Heart left ventricle (tissue), 16 donors: ENCODE measurements at regions not wholly inside any gene's neighbourhood (a gene's known extent, or its start where the extent isn't known, plus 50 kb on each side); places are given as distances from the start of the nearest gene placed in this dataset.
"Not testable (repeated sequence)": the region's sequence is repeated elsewhere in the genome, so short reads cannot be mapped to it uniquely, and the experiment has no call there.

Experiments used
- ATAC-seq, 4 donors: fragments of 200-7000 bp; cut with Tn5 transposase; one replicate each; pipeline ENCODE4 v1.9.1; 2020 to 2022; ENCODE audit warnings: moderate library complexity in 4 of 4, mild to moderate bottlenecking in 3 of 4, moderate number of reproducible peaks in 1 of 4
- DNase-seq, 5 donors: peaks; one replicate each; pipeline ENCODE4 v3.0.0-alpha.2; 2020
- H3K27ac ChIP-seq, 12 donors: fragments of 200-600 bp; sonication (generic) in 4 of 12; one replicate each; pipeline versions ENCODE4 v1.5.0 to v1.8.0; 2016 to 2022; ENCODE audit warnings: mild to moderate bottlenecking in 2 of 12
- H3K27me3 ChIP-seq, 9 donors: fragments of 200-600 bp; sonication (generic) in 2 of 9; one replicate each; pipeline versions ENCODE4 v1.5.1 to v1.8.0; 2016 to 2022; ENCODE audit warnings: mild to moderate bottlenecking in 3 of 9
- H3K36me3 ChIP-seq, 9 donors: fragments of 200-600 bp; sonication (generic) in 2 of 9; one replicate each; pipeline versions ENCODE4 v1.5.0 to v1.8.0; 2018 to 2022; ENCODE audit warnings: mild to moderate bottlenecking in 2 of 9
- H3K4me1 ChIP-seq, 12 donors: fragments of 200-600 bp; sonication (generic) in 4 of 12; one replicate each; pipeline versions ENCODE4 v1.5.0 to v1.8.0; 2016 to 2022; ENCODE audit warnings: mild to moderate bottlenecking in 3 of 12
- H3K4me3 ChIP-seq, 12 donors: fragments of 200-600 bp; sonication (generic) in 4 of 12; one replicate each; pipeline versions ENCODE4 v1.5.0 to v1.8.0; 2017 to 2022; ENCODE audit warnings: mild to moderate bottlenecking in 9 of 12, moderate library complexity in 4 of 12
- H3K9me3 ChIP-seq, 12 donors: fragments of 200-600 bp; sonication (generic) in 4 of 12; one replicate each; pipeline versions ENCODE4 v1.5.0 to v1.8.0; 2016 to 2022; ENCODE audit warnings: mild to moderate bottlenecking in 1 of 12
- POLR2A ChIP-seq, 2 donors: fragments of 450-650 bp; IDR thresholded peaks; one replicate each; pipeline ENCODE4 v1.6.1; 2017; ENCODE audit warnings: antibody characterized with exemption in 2 of 2, mild to moderate bottlenecking in 2 of 2, moderate library complexity in 2 of 2
- WGBS, 4 donors: extraction: QIAGEN DNeasy Blood & Tissue Kit in 2 of 4; methylation state at CpG; one replicate each; pipeline versions ENCODE4 v1.1.5 to v1.1.7; 2013 to 2018; 5-methylcytosine and 5-hydroxymethylcytosine counted together
- intact Hi-C, 10 donors: fragments of 100-400 bp; cut with DNase I; formaldehyde crosslinking; loops; one replicate each; pipeline versions ENCODE4 v1.11.1 to v1.14.2; 2022
- TF ChIP-seq, protein P1 (sequence below), 12 donors: fragments of 200-600 bp; sonication (generic) in 4 of 12; IDR thresholded peaks; one replicate each; pipeline versions ENCODE4 v1.5.0 to v1.8.0; 2018 to 2022; ENCODE audit warnings: antibody characterized with exemption in 12 of 12, mild to moderate bottlenecking in 5 of 12
- donor health status: ischemic (EF 13 %, LVEDD 7.1; RV severe dilation, severe dysfunction).
- donor health status: healthy with polysubstance abuse.
- donor health status: DM: no; HTN: yes; CAD: no.
- donor health status: DM: no; HTN: no; CAD: no.
- donor health status: ischemic (EF 25% LVEDD 6.9; RV normal size, moderate dysfunction).
- donor health status: ischemic (EF 25% LVEDD 5.7; RV mildly dilated, moderate dysfunction).
- donor health status: healthy.
- donor health status: DM: yes; HTN: yes; CAD: no.
- donor health status: ischemic (EF 35%, LVEDD 5.7; RV mildly dilated, moderate dysfunction).
- donor health status: nonischemic (EF 11% LVEDD 7.7; RV severe dilation, severe dysfunction).
- donor health status: DM: yes; HTN: yes; CAD: no.
- donor health status: PGD.
- donor health status: ischemic (EF 29% LVEDD 5.4; RV normal size, mild dysfunction).
- donor health status: nonischemic (EF 23%, LVEDD 6.1; RV moderate dilation, normal function).

DNA sequence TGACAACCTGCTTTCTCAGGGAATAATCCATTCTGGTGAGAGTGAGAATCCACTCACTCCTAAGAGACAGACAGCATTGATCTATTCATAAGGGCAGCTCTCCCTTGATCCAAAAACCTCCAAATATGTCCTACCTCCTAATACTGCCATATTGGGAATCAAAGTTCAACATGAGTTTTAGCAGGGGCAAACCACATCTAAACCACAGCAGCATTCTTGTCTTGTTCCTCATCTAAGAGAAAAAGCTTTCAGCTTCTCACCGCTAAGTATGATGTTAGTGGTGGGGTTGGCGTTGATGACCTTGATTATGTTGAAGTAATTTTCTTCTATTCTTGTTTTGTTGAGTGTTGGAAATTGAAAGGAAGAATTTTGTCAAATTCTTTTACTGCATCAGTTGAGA lies 69.6 kb downstream of the SERTM2 start:
- Histone ChIP-seq H3K4me3 (no peak overlapping the region), H3K9me3 (no peaks in the 10 kb centered on the region), H3K36me3 (no peaks in the 10 kb centered on the region), H3K4me1 (no peaks in the 10 kb centered on the region), H3K27ac (no peak overlapping the region), H3K27me3 (peaks cover 0 to 11% (median 0%) of the 10 kb centered on the region in 9 donors)
- 89 to 94% (median 92%) methylated on average over 2 of the region's 2 CpGs for WGBS, 4 donors
- TF ChIP-seq POLR2A (IDR thresholded peaks at IDR 0.05) = no peak
- TF ChIP-seq, protein P1, sequence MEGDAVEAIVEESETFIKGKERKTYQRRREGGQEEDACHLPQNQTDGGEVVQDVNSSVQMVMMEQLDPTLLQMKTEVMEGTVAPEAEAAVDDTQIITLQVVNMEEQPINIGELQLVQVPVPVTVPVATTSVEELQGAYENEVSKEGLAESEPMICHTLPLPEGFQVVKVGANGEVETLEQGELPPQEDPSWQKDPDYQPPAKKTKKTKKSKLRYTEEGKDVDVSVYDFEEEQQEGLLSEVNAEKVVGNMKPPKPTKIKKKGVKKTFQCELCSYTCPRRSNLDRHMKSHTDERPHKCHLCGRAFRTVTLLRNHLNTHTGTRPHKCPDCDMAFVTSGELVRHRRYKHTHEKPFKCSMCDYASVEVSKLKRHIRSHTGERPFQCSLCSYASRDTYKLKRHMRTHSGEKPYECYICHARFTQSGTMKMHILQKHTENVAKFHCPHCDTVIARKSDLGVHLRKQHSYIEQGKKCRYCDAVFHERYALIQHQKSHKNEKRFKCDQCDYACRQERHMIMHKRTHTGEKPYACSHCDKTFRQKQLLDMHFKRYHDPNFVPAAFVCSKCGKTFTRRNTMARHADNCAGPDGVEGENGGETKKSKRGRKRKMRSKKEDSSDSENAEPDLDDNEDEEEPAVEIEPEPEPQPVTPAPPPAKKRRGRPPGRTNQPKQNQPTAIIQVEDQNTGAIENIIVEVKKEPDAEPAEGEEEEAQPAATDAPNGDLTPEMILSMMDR (IDR thresholded peaks at IDR 0.05) = no peak
- DNase-seq (no peak), ATAC-seq (no peak)
- intact Hi-C loops = no loop called here

DNA sequence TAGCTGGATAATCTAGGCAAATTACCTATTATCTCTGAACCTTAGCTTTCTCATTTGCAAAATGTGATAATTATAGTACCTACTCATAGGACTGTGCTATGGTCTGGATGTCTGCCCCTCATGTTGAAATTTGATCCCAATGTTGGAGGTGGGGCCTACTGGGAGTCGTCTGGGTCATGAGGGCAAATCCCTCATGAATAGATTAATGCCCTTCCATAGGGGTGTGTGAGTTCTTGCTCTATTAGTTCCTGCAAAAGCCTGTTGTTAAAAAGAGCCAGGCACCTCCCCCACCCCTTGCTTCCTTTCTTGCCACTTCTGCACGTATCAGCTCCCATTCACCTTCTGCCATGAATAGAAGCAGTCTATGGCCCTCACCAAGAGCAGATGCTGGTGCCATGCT lies 73.9 kb downstream of the SERTM2 start:
- intact Hi-C loops = no loop called here
- no peak overlapping the region for H3K27ac ChIP-seq
- ATAC-seq (no peak), DNase-seq (no peak)
- peaks cover 0 to 11% (median 0%) of the 10 kb centered on the region in 9 donors for H3K27me3 ChIP-seq
- no peaks in the 10 kb centered on the region for H3K9me3 ChIP-seq
- no peaks in the 10 kb centered on the region for H3K36me3 ChIP-seq
- WGBS, 4 donors = 4 to 19% (median 11%) methylated on average over 2 of the region's 2 CpGs
- no peaks in the 10 kb centered on the region for H3K4me1 ChIP-seq
- H3K4me3 ChIP-seq = no peak overlapping the region
- TF ChIP-seq, protein P1 (IDR thresholded peaks at IDR 0.05) = no peak
- no peak for TF ChIP-seq POLR2A (IDR thresholded peaks at IDR 0.05)

DNA sequence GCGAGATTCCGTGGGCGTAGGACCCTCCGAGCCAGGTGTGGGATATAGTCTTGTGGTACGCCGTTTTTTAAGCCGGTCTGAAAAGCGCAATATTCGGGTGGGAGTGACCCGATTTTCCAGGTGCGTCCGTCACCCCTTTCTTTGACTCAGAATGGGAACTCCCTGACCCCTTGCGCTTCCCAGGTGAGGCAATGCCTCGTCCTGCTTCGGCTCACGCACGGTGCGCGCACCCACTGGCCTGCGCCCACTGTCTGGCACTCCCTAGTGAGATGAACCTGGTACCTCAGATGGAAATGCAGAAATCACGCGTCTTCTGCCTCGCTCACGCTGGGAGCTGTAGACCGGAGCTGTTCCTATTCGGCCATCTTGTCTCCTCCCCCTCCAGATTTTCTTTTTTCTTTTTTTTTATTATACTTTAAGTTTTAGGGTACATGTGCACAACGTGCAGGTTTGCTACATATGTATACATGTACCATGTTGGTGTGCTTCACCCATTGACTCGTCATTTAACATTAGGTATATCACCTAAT lies 83.0 kb downstream of the SERTM2 start:
- H3K36me3 ChIP-seq, intact Hi-C loops, ATAC-seq: not testable (repeated sequence)

DNA sequence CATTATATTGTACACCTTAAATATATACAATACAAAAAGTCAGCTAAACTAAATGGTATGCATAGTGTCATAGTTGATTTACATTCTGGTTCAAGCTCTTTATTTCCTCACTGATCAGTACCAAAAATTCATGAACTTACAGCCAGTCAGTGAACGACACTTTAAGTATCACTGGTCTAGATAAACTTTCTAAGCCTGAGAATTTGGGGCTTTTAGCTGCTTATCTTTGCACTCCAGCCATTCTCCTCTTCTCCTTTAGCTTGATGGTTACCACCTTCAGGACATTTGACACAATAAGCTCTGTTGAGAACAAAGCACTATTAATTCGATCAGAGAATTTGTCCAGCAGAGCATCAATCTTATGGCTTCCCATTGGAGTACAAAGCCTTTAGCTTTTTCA lies 83.0 kb upstream of the ALG13 start:
- H3K27me3 ChIP-seq = peaks cover 0 to 7% (median 0%) of the 10 kb centered on the region in 9 donors
- TF ChIP-seq, protein P1 (IDR thresholded peaks at IDR 0.05) = no peak
- no peak for TF ChIP-seq POLR2A (IDR thresholded peaks at IDR 0.05)
- 62 to 74% (median 68%) methylated on average over 2 of the region's 2 CpGs for WGBS, 4 donors
- no peak overlapping the region for H3K4me3 ChIP-seq
- H3K27ac ChIP-seq = no peak overlapping the region
- H3K36me3 ChIP-seq = no peaks in the 10 kb centered on the region
- intact Hi-C loops = no loop called here
- no peaks in the 10 kb centered on the region for H3K4me1 ChIP-seq
- no peaks in the 10 kb centered on the region for H3K9me3 ChIP-seq
- DNase-seq (no peak), ATAC-seq (no peak)

More for the DNA sequence above, 83.0 kb downstream of the SERTM2 start:
- H3K27me3 ChIP-seq, H3K27ac ChIP-seq, H3K4me3 ChIP-seq, H3K9me3 ChIP-seq, H3K4me1 ChIP-seq, DNase-seq: not testable (repeated sequence)
- WGBS, 4 donors = 64 to 93% (median 90%) methylated on average over 16 to 22 of the region's 28 CpGs

DNA sequence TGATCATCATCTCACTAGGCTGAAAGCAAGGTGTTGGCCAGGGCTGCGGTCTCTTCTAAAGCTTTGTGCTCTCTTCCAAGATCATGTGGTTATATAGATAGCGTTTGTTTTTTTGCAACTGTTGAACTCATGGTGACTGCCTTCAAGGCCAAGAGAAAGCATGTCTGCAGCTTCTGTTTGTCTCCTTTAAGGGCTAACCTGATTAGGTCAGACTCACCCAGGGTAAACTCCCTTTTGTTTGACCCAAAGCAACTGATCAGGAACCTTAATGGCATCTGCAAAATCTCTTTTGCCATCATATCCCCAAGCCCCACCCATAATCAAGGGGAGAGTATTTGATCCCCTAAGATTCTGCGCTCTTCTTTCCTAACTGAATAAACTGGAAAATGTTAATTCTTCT lies 72.2 kb upstream of the ALG13 start:
- H3K4me1 ChIP-seq = no peaks in the 10 kb centered on the region
- H3K27ac ChIP-seq = no peak overlapping the region
- H3K27me3 ChIP-seq = peaks cover 0 to 26% (median 0%) of the 10 kb centered on the region in 9 donors
- intact Hi-C loops = no loop called here
- H3K36me3 ChIP-seq = no peaks in the 10 kb centered on the region
- no peak overlapping the region for H3K4me3 ChIP-seq
- DNase-seq (no peak), ATAC-seq (no peak)
- no peak for TF ChIP-seq POLR2A (IDR thresholded peaks at IDR 0.05)
- WGBS, 4 donors = 79 to 94% (median 86%) methylated on average over 3 of the region's 3 CpGs
- H3K9me3 ChIP-seq = no peaks in the 10 kb centered on the region
